ENCODE measurements at regions not wholly inside any gene's neighbourhood (a gene's known extent, or its start where the extent isn't known, plus 50 kb on each side); places are given as distances from the start of the nearest gene placed in this dataset.

- no peaks in the 10 kb centered on the region for H3K9me1 ChIP-seq (ENCODE audit: insufficient read depth, low read length)
- H4K5ac ChIP-seq (ENCODE audit: low read depth, low read length): no peak overlapping the region
- ChIA-PET CTCF (interaction anchor here (1.0 kb wide), 1 partner anchor 425 kb away, joined by 3 read pairs; no protein-coding TSS in a partner anchor), POLR2A (ENCODE audit: unreplicated experiment) (no interaction called here)
- intact Hi-C loops (cut with micrococcal nuclease) (no loop called here), in situ Hi-C loops (cut with MboI; ENCODE audit: low sequenced_read_pairs) (no loop called here), dilution Hi-C loops (cut with HindIII; ENCODE audit: low sequenced_read_pairs, unreplicated experiment) (no loop called here)
- no peak overlapping the region for H3K4me2 ChIP-seq (ENCODE audit: low read depth, low read length)
- no peak overlapping the region for H3K14ac ChIP-seq (replicated peaks; ENCODE audit: low read depth, low read length)
- no peaks in the 10 kb centered on the region for H3K36me3 ChIP-seq (ENCODE audit: control insufficient read depth, insufficient read depth, low read length)
- no peaks in the 10 kb centered on the region for H3K79me1 ChIP-seq (ENCODE audit: low read depth in 1 of 2, low read length in 2 of 2)
- H2BK5ac ChIP-seq (ENCODE audit: low read depth, low read length, poor library complexity, severe bottlenecking): no peak overlapping the region
- H3K27me3 ChIP-seq (ENCODE audit: control insufficient read depth, insufficient read depth, low read length): no peaks in the 10 kb centered on the region
- no peak overlapping the region for H3K18ac ChIP-seq (ENCODE audit: low read depth, low read length)
- H3K4ac ChIP-seq (ENCODE audit: low read depth, low read length): no peak overlapping the region
- no peaks in the 10 kb centered on the region for H4K20me1 ChIP-seq (ENCODE audit: insufficient read depth, low read length)
- no peak overlapping the region for H2AK9ac ChIP-seq (replicated peaks; ENCODE audit: low read depth, low read length, poor library complexity)
- no peak overlapping the region for H4K8ac ChIP-seq (ENCODE audit: low read depth in 2 of 2, low read length in 2 of 2)
- H2BK15ac ChIP-seq (ENCODE audit: low read depth, low read length): no peak overlapping the region
- no peak for DNase-seq
- no CpG with 5 or more reads among the region's 9 CpGs for WGBS, 2 experiments (ENCODE audit: extremely low coverage in 2 of 2, insufficient read length in 1 of 2)
- H3K9ac ChIP-seq (ENCODE audit: low read depth, low read length): no peak overlapping the region
- H3K9me3 ChIP-seq (ENCODE audit: control insufficient read depth, insufficient read depth, low read length): peaks cover 14% of the 10 kb centered on the region
- H2BK120ac ChIP-seq (ENCODE audit: low read depth, low read length): no peak overlapping the region
- H4K91ac ChIP-seq (ENCODE audit: insufficient read depth, low read depth, low read length): no peak overlapping the region
- H2AFZ ChIP-seq (replicated peaks; ENCODE audit: low read length, poor library complexity): no peak overlapping the region
- no peak for ATAC-seq (ENCODE audit: low read depth)
- no TSS peak for BruUV-seq (replicated peaks)
- H3K23ac ChIP-seq (ENCODE audit: low read depth, low read length): no peak overlapping the region
- no peak overlapping the region for H3K4me3 ChIP-seq (ENCODE audit: insufficient read depth, low read depth, low read length)
- no peak for TF ChIP-seq ELK1 (IDR thresholded peaks at IDR 0.05; ENCODE audit: borderline replicate concordance, low read depth, low read length)
- TF ChIP-seq CEBPB (IDR thresholded peaks at IDR 0.05; ENCODE audit: low read depth, low read length): no peak
- no peak for TF ChIP-seq BHLHE40 (IDR thresholded peaks at IDR 0.05; ENCODE audit: low read depth, low read length)
- no peak for TF ChIP-seq CTCF (conservative IDR thresholded peaks at IDR 0.05; ENCODE audit: low read depth, low read length)
- no peak for TF ChIP-seq SMC3 (IDR thresholded peaks at IDR 0.05; ENCODE audit: low read depth, low read length)
- no peak for TF ChIP-seq MAFK (IDR thresholded peaks at IDR 0.05; ENCODE audit: low read depth, low read length)
- no peak for TF ChIP-seq RAD21 (IDR thresholded peaks at IDR 0.05; ENCODE audit: low read length)
- no peak for TF ChIP-seq POLR2A (IDR thresholded peaks at IDR 0.05; ENCODE audit: low read depth, low read length)
- no peak for TF ChIP-seq FOS (IDR thresholded peaks at IDR 0.05; ENCODE audit: low read depth, low read length)
- no peak for TF ChIP-seq USF2 (IDR thresholded peaks at IDR 0.05; ENCODE audit: low read depth, low read length)
- no peak for TF ChIP-seq MAZ (IDR thresholded peaks at IDR 0.05; ENCODE audit: borderline replicate concordance, low read depth, low read length)
- no peak for TF ChIP-seq RFX5 (IDR thresholded peaks at IDR 0.05; ENCODE audit: low read depth, low read length)
- TF ChIP-seq RCOR1 (IDR thresholded peaks at IDR 0.05; ENCODE audit: insufficient replicate concordance, low read length): no peak
- TF ChIP-seq NFE2L2 (IDR thresholded peaks at IDR 0.05; ENCODE audit: low read depth, low read length): no peak
- no peak overlapping the region for H2BK20ac ChIP-seq (ENCODE audit: low read depth, low read length)
- no peak overlapping the region for H3K56ac ChIP-seq (ENCODE audit: extremely low read depth, insufficient read depth, low read length)
- no peak overlapping the region for H3K27ac ChIP-seq (ENCODE audit: insufficient read depth, low read length)
- H3K4me1 ChIP-seq (ENCODE audit: control insufficient read depth, insufficient read depth, low read length): no peaks in the 10 kb centered on the region
- H2AK5ac ChIP-seq (ENCODE audit: low read depth, low read length): no peak overlapping the region
These were observed 92.2 kb downstream of the GATA3 start for GRCh38 chr10:8146650-8147049.

Measured in IMR-90 (cell line).